ENCODE measurements at regions not wholly inside any gene's neighbourhood (a gene's known extent, or its start where the extent isn't known, plus 50 kb on each side); places are given as distances from the start of the nearest gene placed in this dataset.

DNA sequence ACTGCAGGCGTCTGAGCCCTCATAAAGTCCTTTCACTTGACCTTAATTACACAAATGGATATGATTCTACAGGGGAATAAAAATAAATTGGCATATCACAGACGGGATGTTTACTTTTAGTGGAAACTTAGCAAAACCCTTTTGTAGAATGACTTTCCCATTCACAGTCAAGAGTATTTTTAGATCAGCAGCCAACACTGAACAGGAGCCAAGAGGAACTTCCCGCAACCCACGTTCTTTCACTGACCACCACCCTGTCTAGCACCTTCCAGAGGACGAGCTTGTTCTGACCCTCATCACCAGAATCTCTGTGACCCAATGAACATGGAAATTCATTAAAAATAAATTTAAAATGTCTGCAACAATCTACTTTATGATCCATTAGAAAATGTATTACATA lies 119.0 kb upstream of the SNTG2 start:
- TF ChIP-seq, protein P1, sequence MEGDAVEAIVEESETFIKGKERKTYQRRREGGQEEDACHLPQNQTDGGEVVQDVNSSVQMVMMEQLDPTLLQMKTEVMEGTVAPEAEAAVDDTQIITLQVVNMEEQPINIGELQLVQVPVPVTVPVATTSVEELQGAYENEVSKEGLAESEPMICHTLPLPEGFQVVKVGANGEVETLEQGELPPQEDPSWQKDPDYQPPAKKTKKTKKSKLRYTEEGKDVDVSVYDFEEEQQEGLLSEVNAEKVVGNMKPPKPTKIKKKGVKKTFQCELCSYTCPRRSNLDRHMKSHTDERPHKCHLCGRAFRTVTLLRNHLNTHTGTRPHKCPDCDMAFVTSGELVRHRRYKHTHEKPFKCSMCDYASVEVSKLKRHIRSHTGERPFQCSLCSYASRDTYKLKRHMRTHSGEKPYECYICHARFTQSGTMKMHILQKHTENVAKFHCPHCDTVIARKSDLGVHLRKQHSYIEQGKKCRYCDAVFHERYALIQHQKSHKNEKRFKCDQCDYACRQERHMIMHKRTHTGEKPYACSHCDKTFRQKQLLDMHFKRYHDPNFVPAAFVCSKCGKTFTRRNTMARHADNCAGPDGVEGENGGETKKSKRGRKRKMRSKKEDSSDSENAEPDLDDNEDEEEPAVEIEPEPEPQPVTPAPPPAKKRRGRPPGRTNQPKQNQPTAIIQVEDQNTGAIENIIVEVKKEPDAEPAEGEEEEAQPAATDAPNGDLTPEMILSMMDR (IDR thresholded peaks at IDR 0.05): no peak
- TF ChIP-seq POLR2A (IDR thresholded peaks at IDR 0.05): no peak
- no peak for TF ChIP-seq POLR2AphosphoS5 (IDR thresholded peaks at IDR 0.05)

All from prostate gland (tissue), 2 donors.